Epithelial cell of esophagus (primary cell): ENCODE measurements at regions not wholly inside any gene's neighbourhood (a gene's known extent, or its start where the extent isn't known, plus 50 kb on each side); places are given as distances from the start of the nearest gene placed in this dataset.

ENCODE experiments used
- DNase-seq: peaks from one replicate; pipeline ENCODE4 v3.0.0; 2010; ENCODE audit warnings: low read depth
- H3K4me3 ChIP-seq: 2 replicates; pipeline ENCODE4 v1.5.1; 2011; ENCODE audit warnings: mild to moderate bottlenecking, low read length, control low read depth
- CTCF ChIP-seq: IDR thresholded peaks from 2 replicates; pipeline ENCODE4 v1.5.1; 2011; ENCODE audit warnings: low read depth, mild to moderate bottlenecking, low read length, control low read depth, inconsistent platforms; ENCODE audit not compliant: insufficient read depth; ENCODE audit errors: missing control alignments

GRCh38 chr1:182217071-182217470 is 155.6 kb upstream of the ZNF648 start:
- no peak overlapping the region for H3K4me3 ChIP-seq
- DNase-seq: peak; percentile 63
- no peak for TF ChIP-seq CTCF

GRCh38 chr1:182215764-182216163 is 154.3 kb upstream of the ZNF648 start:
- no peak overlapping the region for H3K4me3 ChIP-seq
- DNase-seq: peak; percentile 7
- TF ChIP-seq CTCF: no peak

GRCh38 chr1:182213163-182213562 is 151.7 kb upstream of the ZNF648 start:
- no peak for TF ChIP-seq CTCF
- DNase-seq: no peak
- no peak overlapping the region for H3K4me3 ChIP-seq

- no peak for DNase-seq
- no peak for TF ChIP-seq CTCF
- no peak overlapping the region for H3K4me3 ChIP-seq
Observed at GRCh38 chr1:182211386-182211785, 149.9 kb upstream of the ZNF648 start.

GRCh38 chr1:182210417-182210816 is 148.9 kb upstream of the ZNF648 start:
- H3K4me3 ChIP-seq: no peak overlapping the region
- no peak for TF ChIP-seq CTCF
- DNase-seq: no peak

GRCh38 chr1:182207300-182207699 is 145.8 kb upstream of the ZNF648 start:
- DNase-seq: no peak
- no peak for TF ChIP-seq CTCF
- H3K4me3 ChIP-seq: no peak overlapping the region

GRCh38 chr1:182206626-182207239 is 145.2 kb upstream of the ZNF648 start:
- TF ChIP-seq CTCF: no peak
- DNase-seq: no peak
- H3K4me3 ChIP-seq: no peak overlapping the region
